Tibial artery (tissue), 4 donors: ENCODE measurements at regions not wholly inside any gene's neighbourhood (a gene's known extent, or its start where the extent isn't known, plus 50 kb on each side); places are given as distances from the start of the nearest gene placed in this dataset.

Source experiments
- DNase-seq, 2 donors: peaks; one replicate each; pipeline ENCODE4 v3.0.0-alpha.2; 2019
- H3K27ac ChIP-seq, 2 donors: fragments of 200-600 bp; sonication (generic) in 1 of 2; 1 replicate in 1 of 2; 2 replicates in 1 of 2; pipeline ENCODE4 v1.5.1; 2018 to 2019; ENCODE audit warnings: mild to moderate bottlenecking in 1 of 2
- H3K27me3 ChIP-seq, 2 donors: fragments of 200-600 bp; sonication (generic) in 1 of 2; one replicate each; pipeline versions ENCODE4 v1.5.1 to v1.6.0; 2016 to 2019
- H3K36me3 ChIP-seq, 3 donors: fragments of 200-600 bp; sonication (generic) in 2 of 3; one replicate each; pipeline ENCODE4 v1.5.1; 2016 to 2019; ENCODE audit warnings: mild to moderate bottlenecking in 2 of 3
- H3K4me1 ChIP-seq, 4 donors: fragments of 200-600 bp; sonication (generic) in 2 of 4; 1 replicate in 3 of 4; 2 replicates in 1 of 4; pipeline ENCODE4 v1.5.1; 2016 to 2019
- H3K4me3 ChIP-seq, 2 donors: fragments of 200-600 bp; sonication (generic) in 1 of 2; 1 replicate in 1 of 2; 2 replicates in 1 of 2; pipeline ENCODE4 v1.5.1; 2018 to 2019; ENCODE audit warnings: mild to moderate bottlenecking in 2 of 2
- H3K9me3 ChIP-seq, 3 donors: fragments of 200-600 bp; sonication (generic) in 1 of 3; one replicate each; pipeline ENCODE4 v1.5.1; 2016 to 2019
- intact Hi-C: fragments of 100-400 bp; cut with DNase I; formaldehyde crosslinking; loops from one replicate; pipeline ENCODE4 v1.15.0; 2023; ENCODE audit warnings: low total_unique reads
- TF ChIP-seq, protein P1 (sequence below), 2 experiments: fragments of 200-600 bp in 1 of 2; fragments of 450-650 bp in 1 of 2; IDR thresholded peaks; one replicate each; pipeline ENCODE4 v1.5.1; 2017 to 2019; ENCODE audit warnings: antibody characterized with exemption in 2 of 2, mild to moderate bottlenecking in 1 of 2, moderate library complexity in 1 of 2

DNA sequence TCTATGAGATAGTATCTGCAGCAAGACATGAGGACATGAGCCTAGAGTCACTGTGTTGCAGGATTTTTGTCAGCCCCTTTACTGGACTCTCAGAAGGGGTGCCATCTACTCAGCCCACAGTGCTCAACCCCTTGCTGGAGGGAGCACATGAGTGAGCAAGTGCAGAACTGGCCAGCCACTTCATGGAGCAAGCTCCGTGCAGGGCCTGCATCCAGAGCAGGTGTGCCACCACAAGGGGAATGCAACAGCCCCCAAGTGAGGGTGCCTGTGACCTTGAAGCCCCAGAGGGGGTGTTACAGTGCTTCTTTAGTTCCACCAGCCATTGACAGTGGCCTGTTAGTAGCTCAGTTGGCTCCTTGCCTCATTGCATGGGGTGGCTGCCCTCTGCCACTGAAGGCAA is 649.7 kb downstream of the PLPP3 start:
- Histone ChIP-seq H3K27ac (no peak overlapping the region), H3K4me1 (peaks cover 0 to 15% (median 3%) of the 10 kb centered on the region in 4 donors), H3K4me3 (no peak overlapping the region), H3K9me3 (no peaks in the 10 kb centered on the region), H3K36me3 (no peaks in the 10 kb centered on the region), H3K27me3 (no peaks in the 10 kb centered on the region)
- TF ChIP-seq, protein P1, sequence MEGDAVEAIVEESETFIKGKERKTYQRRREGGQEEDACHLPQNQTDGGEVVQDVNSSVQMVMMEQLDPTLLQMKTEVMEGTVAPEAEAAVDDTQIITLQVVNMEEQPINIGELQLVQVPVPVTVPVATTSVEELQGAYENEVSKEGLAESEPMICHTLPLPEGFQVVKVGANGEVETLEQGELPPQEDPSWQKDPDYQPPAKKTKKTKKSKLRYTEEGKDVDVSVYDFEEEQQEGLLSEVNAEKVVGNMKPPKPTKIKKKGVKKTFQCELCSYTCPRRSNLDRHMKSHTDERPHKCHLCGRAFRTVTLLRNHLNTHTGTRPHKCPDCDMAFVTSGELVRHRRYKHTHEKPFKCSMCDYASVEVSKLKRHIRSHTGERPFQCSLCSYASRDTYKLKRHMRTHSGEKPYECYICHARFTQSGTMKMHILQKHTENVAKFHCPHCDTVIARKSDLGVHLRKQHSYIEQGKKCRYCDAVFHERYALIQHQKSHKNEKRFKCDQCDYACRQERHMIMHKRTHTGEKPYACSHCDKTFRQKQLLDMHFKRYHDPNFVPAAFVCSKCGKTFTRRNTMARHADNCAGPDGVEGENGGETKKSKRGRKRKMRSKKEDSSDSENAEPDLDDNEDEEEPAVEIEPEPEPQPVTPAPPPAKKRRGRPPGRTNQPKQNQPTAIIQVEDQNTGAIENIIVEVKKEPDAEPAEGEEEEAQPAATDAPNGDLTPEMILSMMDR (IDR thresholded peaks at IDR 0.05): no peak
- intact Hi-C loops: no loop called here
- DNase-seq: no peak

DNA sequence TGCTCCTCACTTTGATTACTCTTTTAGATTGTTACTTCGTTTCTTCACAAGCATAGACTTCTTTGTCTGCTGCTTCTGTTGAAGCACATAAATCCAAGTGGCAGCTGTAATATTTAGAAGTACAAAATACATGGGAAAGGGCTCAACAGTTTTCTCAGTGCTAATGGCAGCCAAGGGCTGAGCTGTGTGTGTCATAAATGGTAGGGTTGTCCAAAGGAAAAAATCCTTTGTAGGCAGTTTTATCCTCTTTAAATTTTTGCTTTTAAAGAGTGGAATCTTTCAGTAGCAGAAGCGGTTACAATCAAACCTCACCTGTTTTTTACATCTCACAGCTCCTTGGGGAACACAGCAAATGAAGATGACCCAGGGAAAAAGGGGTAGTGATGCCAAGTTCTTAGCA is 650.8 kb downstream of the PLPP3 start:
- no peak for DNase-seq
- Histone ChIP-seq H3K4me3 (no peak overlapping the region), H3K4me1 (peaks cover 0 to 15% (median 3%) of the 10 kb centered on the region in 4 donors), H3K9me3 (no peaks in the 10 kb centered on the region), H3K27me3 (no peaks in the 10 kb centered on the region), H3K27ac (no peak overlapping the region), H3K36me3 (no peaks in the 10 kb centered on the region)
- TF ChIP-seq, protein P1 (IDR thresholded peaks at IDR 0.05): no peak
- intact Hi-C loops: no loop called here

DNA sequence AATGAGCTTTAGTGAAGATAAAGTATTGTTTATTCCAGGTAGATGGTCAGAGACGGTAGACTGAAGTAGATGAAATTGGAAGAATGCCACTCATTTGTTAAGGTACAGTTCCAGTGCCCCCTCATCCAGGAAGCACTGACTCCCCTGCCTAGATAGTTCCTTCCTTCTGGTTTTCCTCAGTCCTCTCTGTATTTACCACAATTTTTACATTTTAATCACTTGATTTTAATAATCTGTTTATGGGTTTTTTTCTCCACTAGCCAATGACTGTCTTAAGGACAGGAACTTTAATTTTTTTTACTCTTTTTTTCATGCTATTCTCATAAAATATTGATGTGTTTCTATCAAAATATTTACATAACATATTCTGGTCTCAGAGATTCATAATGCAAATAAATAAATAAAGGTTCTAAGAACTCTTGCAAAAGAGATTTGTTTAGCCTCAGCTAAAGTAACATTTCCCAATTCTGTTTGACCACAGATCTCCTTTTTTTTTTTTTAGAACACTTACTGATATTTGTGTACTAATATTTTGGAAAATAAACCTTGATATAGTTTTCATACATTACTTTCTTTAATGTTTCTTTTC is 651.6 kb downstream of the PLPP3 start:
- Histone ChIP-seq H3K9me3 (no peaks in the 10 kb centered on the region), H3K36me3 (no peaks in the 10 kb centered on the region), H3K27me3 (no peaks in the 10 kb centered on the region), H3K27ac (no peak overlapping the region), H3K4me3 (no peak overlapping the region), H3K4me1 (peaks cover 0 to 15% (median 3%) of the 10 kb centered on the region in 4 donors)
- TF ChIP-seq, protein P1 (IDR thresholded peaks at IDR 0.05): no peak
- intact Hi-C loops: no loop called here
- DNase-seq: no peak

DNA sequence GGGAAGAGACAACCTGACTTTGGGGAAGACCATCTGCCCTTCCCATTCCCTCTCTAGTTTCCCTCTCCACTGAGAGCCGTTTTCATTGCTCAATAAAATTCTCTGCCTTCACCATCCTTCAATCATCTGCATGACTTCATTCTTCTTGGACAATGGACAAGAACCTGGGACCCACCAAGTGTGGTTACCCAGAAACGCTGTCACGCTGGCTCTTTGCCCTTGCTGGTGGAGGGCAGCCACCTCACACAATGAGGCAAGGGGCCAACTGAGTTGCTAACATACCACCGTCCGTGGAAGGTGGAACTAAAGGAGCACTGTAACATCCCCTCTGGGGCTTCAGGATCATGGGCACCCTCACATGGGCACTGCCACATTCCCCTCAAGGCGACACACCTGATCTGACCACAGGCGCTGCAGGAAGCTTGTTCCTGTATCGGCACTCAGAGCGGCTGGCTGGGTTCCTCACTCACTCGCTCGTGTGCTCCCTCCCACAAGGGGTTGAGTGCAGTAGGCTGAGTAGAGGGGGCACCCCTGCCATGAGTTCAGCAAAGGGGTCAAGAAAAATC is 652.4 kb downstream of the PLPP3 start:
- no peaks in the 10 kb centered on the region for H3K36me3 ChIP-seq
- peaks cover 0 to 12% (median 3%) of the 10 kb centered on the region in 4 donors for H3K4me1 ChIP-seq
- no peak for DNase-seq
- H3K9me3 ChIP-seq: no peaks in the 10 kb centered on the region
- H3K27ac ChIP-seq: no peak overlapping the region
- no peaks in the 10 kb centered on the region for H3K27me3 ChIP-seq
- intact Hi-C loops: no loop called here
- TF ChIP-seq, protein P1 (IDR thresholded peaks at IDR 0.05): no peak
- H3K4me3 ChIP-seq: no peak overlapping the region

DNA sequence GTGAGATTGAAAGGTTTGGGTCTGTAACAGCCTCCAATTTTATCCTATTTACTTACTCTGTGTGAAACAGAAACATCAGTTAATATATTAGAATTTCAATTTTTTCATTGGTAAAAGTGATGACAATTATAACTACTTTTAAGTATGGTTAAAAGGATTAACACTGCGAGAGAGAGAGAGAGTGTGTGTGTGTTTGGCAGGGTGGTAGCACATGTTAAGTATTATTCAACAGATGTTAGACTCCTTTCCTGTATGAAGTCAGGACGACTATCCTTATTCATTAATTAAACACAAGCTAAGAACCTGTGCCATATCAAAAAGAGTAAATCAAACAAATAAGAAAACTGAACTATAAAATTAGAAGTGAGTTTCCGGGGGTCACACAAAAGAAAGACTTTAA is 662.5 kb downstream of the PLPP3 start:
- Histone ChIP-seq H3K36me3 (no peaks in the 10 kb centered on the region), H3K27me3 (no peaks in the 10 kb centered on the region), H3K9me3 (no peaks in the 10 kb centered on the region), H3K4me1 (peaks cover 0 to 2% (median 0%) of the 10 kb centered on the region in 4 donors), H3K27ac (no peak overlapping the region), H3K4me3 (no peak overlapping the region)
- TF ChIP-seq, protein P1 (IDR thresholded peaks at IDR 0.05): no peak
- no peak for DNase-seq
- intact Hi-C loops: no loop called here
